ENCODE measurements at regions not wholly inside any gene's neighbourhood (a gene's known extent, or its start where the extent isn't known, plus 50 kb on each side); places are given as distances from the start of the nearest gene placed in this dataset.

GRCh38 chr2:16138811-16139662 is 198.7 kb downstream of the MYCN start:
- TF ChIP-seq CTCF (IDR thresholded peaks at IDR 0.05): no peak
- no peak for TF ChIP-seq POLR2A (IDR thresholded peaks at IDR 0.05)
